Heart left ventricle (tissue), 13 donors: ENCODE measurements at regions not wholly inside any gene's neighbourhood (a gene's known extent, or its start where the extent isn't known, plus 50 kb on each side); places are given as distances from the start of the nearest gene placed in this dataset.

Experiments used
- POLR2A ChIP-seq, 2 donors: fragments of 450-650 bp; IDR thresholded peaks; one replicate each; pipeline ENCODE4 v1.6.1; 2017; ENCODE audit warnings: antibody characterized with exemption in 2 of 2, mild to moderate bottlenecking in 2 of 2, moderate library complexity in 2 of 2
- TF ChIP-seq, protein P1 (sequence below), 12 donors: fragments of 200-600 bp; sonication (generic) in 4 of 12; IDR thresholded peaks; one replicate each; pipeline versions ENCODE4 v1.5.0 to v1.8.0; 2018 to 2022; ENCODE audit warnings: antibody characterized with exemption in 12 of 12, mild to moderate bottlenecking in 5 of 12
- donor health status: ischemic (EF 13 %, LVEDD 7.1; RV severe dilation, severe dysfunction).
- donor health status: DM: no; HTN: yes; CAD: no.
- donor health status: DM: no; HTN: no; CAD: no.
- donor health status: ischemic (EF 25% LVEDD 6.9; RV normal size, moderate dysfunction).
- donor health status: ischemic (EF 25% LVEDD 5.7; RV mildly dilated, moderate dysfunction).
- donor health status: ischemic (EF 35%, LVEDD 5.7; RV mildly dilated, moderate dysfunction).
- donor health status: nonischemic (EF 11% LVEDD 7.7; RV severe dilation, severe dysfunction).
- donor health status: DM: yes; HTN: yes; CAD: no.
- donor health status: PGD.
- donor health status: ischemic (EF 29% LVEDD 5.4; RV normal size, mild dysfunction).
- donor health status: nonischemic (EF 23%, LVEDD 6.1; RV moderate dilation, normal function).

- TF ChIP-seq POLR2A (IDR thresholded peaks at IDR 0.05): no peak
- TF ChIP-seq, protein P1, sequence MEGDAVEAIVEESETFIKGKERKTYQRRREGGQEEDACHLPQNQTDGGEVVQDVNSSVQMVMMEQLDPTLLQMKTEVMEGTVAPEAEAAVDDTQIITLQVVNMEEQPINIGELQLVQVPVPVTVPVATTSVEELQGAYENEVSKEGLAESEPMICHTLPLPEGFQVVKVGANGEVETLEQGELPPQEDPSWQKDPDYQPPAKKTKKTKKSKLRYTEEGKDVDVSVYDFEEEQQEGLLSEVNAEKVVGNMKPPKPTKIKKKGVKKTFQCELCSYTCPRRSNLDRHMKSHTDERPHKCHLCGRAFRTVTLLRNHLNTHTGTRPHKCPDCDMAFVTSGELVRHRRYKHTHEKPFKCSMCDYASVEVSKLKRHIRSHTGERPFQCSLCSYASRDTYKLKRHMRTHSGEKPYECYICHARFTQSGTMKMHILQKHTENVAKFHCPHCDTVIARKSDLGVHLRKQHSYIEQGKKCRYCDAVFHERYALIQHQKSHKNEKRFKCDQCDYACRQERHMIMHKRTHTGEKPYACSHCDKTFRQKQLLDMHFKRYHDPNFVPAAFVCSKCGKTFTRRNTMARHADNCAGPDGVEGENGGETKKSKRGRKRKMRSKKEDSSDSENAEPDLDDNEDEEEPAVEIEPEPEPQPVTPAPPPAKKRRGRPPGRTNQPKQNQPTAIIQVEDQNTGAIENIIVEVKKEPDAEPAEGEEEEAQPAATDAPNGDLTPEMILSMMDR (IDR thresholded peaks at IDR 0.05): no peak
Measured at GRCh38 chr9:26562338-26562737, 330.3 kb downstream of the CAAP1 start.
